Trophoblast cell (in vitro differentiated cells and primary cell): ENCODE measurements at regions not wholly inside any gene's neighbourhood (a gene's known extent, or its start where the extent isn't known, plus 50 kb on each side); places are given as distances from the start of the nearest gene placed in this dataset.

ENCODE experiments used
- DNase-seq, 2 donors: peaks; one replicate each; pipeline ENCODE4 v3.0.0-alpha.2; 2016
- H2AFZ ChIP-seq: 2 replicates; pipeline ENCODE4 v1.6.1; 2013; ENCODE audit warnings: low read length, moderate library complexity, mild to moderate bottlenecking; ENCODE audit not compliant: insufficient read depth, poor library complexity
- H2AK5ac ChIP-seq: 2 replicates; pipeline ENCODE4 v1.6.1; 2013; ENCODE audit warnings: mild to moderate bottlenecking, low read length
- H2BK120ac ChIP-seq: 2 replicates; pipeline ENCODE4 v1.6.1; 2013; ENCODE audit warnings: low read length, mild to moderate bottlenecking, moderate library complexity; ENCODE audit not compliant: insufficient read depth, poor library complexity
- H2BK12ac ChIP-seq: 2 replicates; pipeline ENCODE4 v1.6.1; 2013; ENCODE audit warnings: mild to moderate bottlenecking, low read length, moderate library complexity
- H2BK5ac ChIP-seq: 2 replicates; pipeline ENCODE4 v1.6.1; 2013; ENCODE audit warnings: low read length, low read depth, moderate library complexity, mild to moderate bottlenecking; ENCODE audit not compliant: poor library complexity
- H3K14ac ChIP-seq: 2 replicates; pipeline ENCODE4 v1.6.1; 2013; ENCODE audit warnings: mild to moderate bottlenecking, low read length
- H3K18ac ChIP-seq: 2 replicates; pipeline ENCODE4 v1.6.1; 2013; ENCODE audit warnings: mild to moderate bottlenecking, low read length
- H3K23ac ChIP-seq: 2 replicates; pipeline ENCODE4 v1.6.1; 2013; ENCODE audit warnings: low read length
- H3K27ac ChIP-seq: 2 replicates; pipeline ENCODE4 v1.5.1; 2013; ENCODE audit warnings: low read depth, mild to moderate bottlenecking, inconsistent platforms, low read length, moderate library complexity
- H3K27me3 ChIP-seq: 2 replicates; pipeline ENCODE4 v1.6.1; 2013; ENCODE audit warnings: inconsistent platforms, mild to moderate bottlenecking, low read length, moderate library complexity; ENCODE audit not compliant: insufficient read depth
- H3K36me3 ChIP-seq, 2 experiments: 1 replicate in 1 of 2; 2 replicates in 1 of 2; pipeline ENCODE4 v1.6.1; 2013; ENCODE audit warnings: low read length in 2 of 2, mild to moderate bottlenecking in 2 of 2, moderate library complexity in 1 of 2; ENCODE audit not compliant: insufficient read depth in 2 of 2, control insufficient read depth in 1 of 2
- H3K4ac ChIP-seq: 2 replicates; pipeline ENCODE4 v1.6.1; 2013; ENCODE audit warnings: low read depth, mild to moderate bottlenecking, low read length, moderate library complexity
- H3K4me1 ChIP-seq, 2 experiments: 1 replicate in 1 of 2; 2 replicates in 1 of 2; pipeline ENCODE4 v1.6.1; 2013; ENCODE audit warnings: low read length in 2 of 2, mild to moderate bottlenecking in 2 of 2, moderate library complexity in 1 of 2; ENCODE audit not compliant: insufficient read depth in 2 of 2, control insufficient read depth in 1 of 2
- H3K4me2 ChIP-seq: 2 replicates; pipeline ENCODE4 v1.6.1; 2013; ENCODE audit warnings: inconsistent platforms, mild to moderate bottlenecking, low read length, moderate library complexity
- H3K4me3 ChIP-seq: 2 replicates; pipeline ENCODE4 v1.5.1; 2013; ENCODE audit warnings: mild to moderate bottlenecking, low read depth, low read length, inconsistent platforms
- H3K79me1 ChIP-seq: one replicate; pipeline ENCODE4 v1.6.1; 2013; ENCODE audit warnings: low read length
- H3K79me2 ChIP-seq: 2 replicates; pipeline ENCODE4 v1.6.1; 2013; ENCODE audit warnings: low read length, mild to moderate bottlenecking; ENCODE audit not compliant: control insufficient read depth, insufficient read depth, poor library complexity
- H3K9ac ChIP-seq: 2 replicates; pipeline ENCODE4 v1.6.1; 2013; ENCODE audit warnings: mild to moderate bottlenecking, low read length
- H3K9me3 ChIP-seq: 2 replicates; pipeline ENCODE4 v1.6.1; 2013; ENCODE audit warnings: low read depth, mild to moderate bottlenecking, control low read depth, inconsistent platforms, low read length; ENCODE audit not compliant: insufficient read depth
- H4K12ac ChIP-seq: 2 replicates; pipeline ENCODE4 v1.6.1; 2013; ENCODE audit warnings: low read depth, mild to moderate bottlenecking, low read length, moderate library complexity
- H4K8ac ChIP-seq: 2 replicates; pipeline ENCODE4 v1.6.1; 2013; ENCODE audit warnings: low read depth, mild to moderate bottlenecking, low read length, moderate library complexity
- H4K91ac ChIP-seq: one replicate; pipeline ENCODE4 v1.6.1; 2013; ENCODE audit warnings: low read depth, mild to moderate bottlenecking, low read length, moderate library complexity
- WGBS: extraction: QIAGEN DNeasy Blood & Tissue Kit; methylation state at CpG from one replicate; pipeline ENCODE4 v1.1.7; 2013; ENCODE audit warnings: missing lambda C conversion rate; ENCODE audit not compliant: insufficient read length, insufficient coverage; ENCODE audit errors: extremely low coverage; 5-methylcytosine and 5-hydroxymethylcytosine counted together

DNA sequence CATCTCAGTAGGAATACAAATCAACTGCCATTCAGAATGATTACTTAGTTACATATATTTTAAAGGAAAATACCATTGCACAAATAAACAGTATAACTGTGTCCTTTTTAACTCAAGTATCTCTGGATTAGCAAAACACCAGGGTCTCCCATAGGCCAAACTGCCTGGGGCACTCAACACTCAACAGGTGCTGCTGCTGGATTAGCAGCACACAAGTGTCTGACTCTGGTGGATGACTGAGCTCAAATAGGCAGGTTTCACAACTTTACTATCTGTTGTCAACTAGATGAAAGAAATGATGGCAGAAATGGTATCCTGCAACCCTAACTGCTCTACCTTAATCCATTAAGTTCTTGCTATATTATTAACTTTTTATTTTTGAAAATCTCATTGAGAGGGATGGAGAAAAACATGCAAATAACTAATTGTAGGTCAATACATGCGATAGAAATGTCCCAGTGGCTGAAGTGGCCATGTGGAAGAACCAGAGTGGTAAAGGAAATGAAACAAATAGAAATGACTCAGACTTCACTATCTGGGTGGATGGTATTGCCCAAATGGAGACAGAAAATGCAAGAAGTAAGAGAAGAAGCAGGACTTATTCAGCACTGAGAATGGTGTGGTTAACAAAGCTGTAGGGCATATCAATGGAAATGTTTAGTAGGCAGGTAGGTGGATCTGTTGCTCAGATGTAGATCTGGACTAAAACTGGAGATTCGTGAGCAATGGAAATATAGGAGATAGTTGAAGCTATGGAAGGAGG, 90.8 kb upstream of the CCDC190 start:
- no peak overlapping the region for H3K14ac ChIP-seq
- H3K27me3 ChIP-seq, result no peaks in the 10 kb centered on the region
- no peak overlapping the region for H4K8ac ChIP-seq
- no peak overlapping the region for H3K9ac ChIP-seq
- no peak for DNase-seq
- no peak overlapping the region for H2AK5ac ChIP-seq
- H4K91ac ChIP-seq, result no peak overlapping the region
- no peak overlapping the region for H2BK12ac ChIP-seq
- no peak overlapping the region for H3K23ac ChIP-seq
- H2BK120ac ChIP-seq, result no peak overlapping the region
- H3K9me3 ChIP-seq, result no peaks in the 10 kb centered on the region
- no peaks in the 10 kb centered on the region for H3K36me3 ChIP-seq
- no peak overlapping the region for H3K4ac ChIP-seq
- no peak overlapping the region for H4K12ac ChIP-seq
- H2BK5ac ChIP-seq, result no peak overlapping the region
- H3K79me2 ChIP-seq, result no peaks in the 10 kb centered on the region
- no CpG with 5 or more reads among the region's 2 CpGs for WGBS
- no peak overlapping the region for H2AFZ ChIP-seq
- H3K79me1 ChIP-seq, result no peaks in the 10 kb centered on the region
- no peak overlapping the region for H3K27ac ChIP-seq
- no peak overlapping the region for H3K4me3 ChIP-seq
- no peaks in the 10 kb centered on the region for H3K4me1 ChIP-seq
- H3K18ac ChIP-seq, result no peak overlapping the region
- no peak overlapping the region for H3K4me2 ChIP-seq

DNA sequence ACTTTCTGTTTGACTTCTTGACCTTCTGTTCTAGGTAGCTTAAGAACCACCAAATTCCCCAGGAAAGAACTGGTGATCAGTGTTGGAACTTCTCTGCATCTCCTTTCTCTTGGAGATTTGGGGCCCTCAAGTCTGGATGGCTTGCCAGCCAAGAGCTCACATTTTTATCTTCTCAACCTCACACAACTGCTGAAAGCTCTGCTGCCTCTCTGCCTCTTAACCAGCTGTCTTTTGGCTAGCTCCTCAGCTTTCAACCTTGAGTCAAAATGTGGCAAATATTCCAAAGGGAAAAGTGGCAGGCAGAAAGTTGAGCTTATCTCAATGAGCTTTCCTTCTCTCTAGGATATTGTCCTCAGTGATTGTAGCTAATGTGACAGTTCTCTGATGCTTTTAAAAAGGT, 89.2 kb upstream of the CCDC190 start:
- Histone ChIP-seq H4K8ac (no peak overlapping the region), H3K27ac (no peak overlapping the region), H3K23ac (no peak overlapping the region), H2BK120ac (no peak overlapping the region), H2AK5ac (no peak overlapping the region), H3K4me2 (no peak overlapping the region), H4K91ac (no peak overlapping the region), H3K79me2 (no peaks in the 10 kb centered on the region), H2BK5ac (no peak overlapping the region), H2AFZ (no peak overlapping the region), H3K4me1 (no peaks in the 10 kb centered on the region), H3K4ac (no peak overlapping the region), H3K4me3 (no peak overlapping the region), H3K9me3 (no peaks in the 10 kb centered on the region), H3K14ac (no peak overlapping the region), H3K79me1 (no peaks in the 10 kb centered on the region), H3K27me3 (no peaks in the 10 kb centered on the region), H2BK12ac (no peak overlapping the region), H4K12ac (no peak overlapping the region), H3K36me3 (no peaks in the 10 kb centered on the region), H3K9ac (no peak overlapping the region), H3K18ac (no peak overlapping the region)
- no peak for DNase-seq

DNA sequence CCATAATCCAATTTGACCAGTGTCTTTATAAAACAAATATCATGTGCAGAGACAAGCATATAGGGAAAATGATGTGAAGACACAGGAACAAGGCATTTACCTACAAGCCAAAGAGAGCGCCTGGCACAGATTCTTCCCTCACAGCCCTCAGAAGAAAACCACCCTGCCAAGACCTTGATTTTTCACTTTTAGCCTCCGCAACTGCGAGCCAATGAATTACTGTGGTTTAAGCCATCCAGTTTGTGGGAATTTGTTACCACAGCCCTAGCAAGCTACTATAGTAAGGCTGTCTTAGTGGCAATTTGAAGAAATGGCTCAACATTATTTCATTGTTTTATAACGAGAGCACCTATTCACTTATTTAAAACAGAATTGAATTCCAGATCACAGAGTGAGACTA, 85.7 kb upstream of the CCDC190 start:
- H3K27ac ChIP-seq, result no peak overlapping the region
- H2AFZ ChIP-seq, result no peak overlapping the region
- no peak overlapping the region for H2BK5ac ChIP-seq
- H3K9ac ChIP-seq, result no peak overlapping the region
- no peaks in the 10 kb centered on the region for H3K36me3 ChIP-seq
- H3K14ac ChIP-seq, result no peak overlapping the region
- H4K12ac ChIP-seq, result no peak overlapping the region
- no peak overlapping the region for H3K4me2 ChIP-seq
- H4K8ac ChIP-seq, result no peak overlapping the region
- no peaks in the 10 kb centered on the region for H3K9me3 ChIP-seq
- no peak overlapping the region for H2AK5ac ChIP-seq
- H3K4me3 ChIP-seq, result no peak overlapping the region
- no peaks in the 10 kb centered on the region for H3K79me1 ChIP-seq
- H3K79me2 ChIP-seq, result no peaks in the 10 kb centered on the region
- H2BK12ac ChIP-seq, result no peak overlapping the region
- H3K4me1 ChIP-seq, result peaks cover 0 to 2% of the 10 kb centered on the region in 2 experiments
- H4K91ac ChIP-seq, result no peak overlapping the region
- no peak overlapping the region for H3K4ac ChIP-seq
- DNase-seq, result no peak
- H3K23ac ChIP-seq, result no peak overlapping the region
- no peak overlapping the region for H3K18ac ChIP-seq
- no peak overlapping the region for H2BK120ac ChIP-seq
- H3K27me3 ChIP-seq, result no peaks in the 10 kb centered on the region
- WGBS, result no CpG with 5 or more reads among the region's 4 CpGs

DNA sequence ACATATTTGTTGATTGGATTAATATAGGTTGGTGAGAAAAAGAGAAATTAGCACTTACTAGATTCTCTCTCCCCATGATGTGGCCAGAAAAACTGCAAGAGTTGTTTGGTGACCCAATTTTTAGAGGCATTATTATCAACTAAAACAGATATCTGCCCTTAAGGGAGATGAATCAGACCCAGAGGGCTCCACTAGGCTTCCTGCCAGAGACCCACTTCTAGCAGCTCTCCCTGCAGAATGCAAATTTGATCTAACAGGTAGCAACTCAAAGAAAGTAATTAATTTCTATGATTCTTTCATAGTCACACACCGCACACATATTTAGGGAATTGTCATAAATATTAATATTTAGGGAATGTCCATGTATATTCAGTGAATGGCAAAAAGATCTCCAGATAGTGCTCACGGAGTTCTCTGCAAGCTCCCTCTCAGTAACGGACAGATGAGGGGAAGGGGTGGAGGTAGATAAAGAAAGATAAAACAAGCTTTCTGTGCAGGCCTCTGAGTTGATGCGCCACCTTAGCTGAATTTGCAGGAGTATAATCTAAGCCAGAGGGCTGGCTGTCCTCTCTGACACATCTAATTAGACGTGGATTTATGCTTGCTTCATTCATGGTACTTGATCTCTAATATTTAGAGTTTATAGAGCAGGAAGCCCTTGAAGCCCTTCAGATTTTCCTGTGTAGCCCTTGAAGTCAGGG, 84.1 kb upstream of the CCDC190 start:
- H4K8ac ChIP-seq, result no peak overlapping the region
- no peak for DNase-seq
- no peak overlapping the region for H3K18ac ChIP-seq
- H3K4me2 ChIP-seq, result no peak overlapping the region
- H3K27ac ChIP-seq, result no peak overlapping the region
- H3K4me1 ChIP-seq, result peaks cover 0 to 2% of the 10 kb centered on the region in 2 experiments
- no peak overlapping the region for H3K14ac ChIP-seq
- no peak overlapping the region for H4K91ac ChIP-seq
- no peak overlapping the region for H3K4me3 ChIP-seq
- H3K79me2 ChIP-seq, result no peaks in the 10 kb centered on the region
- H3K36me3 ChIP-seq, result no peaks in the 10 kb centered on the region
- H2AK5ac ChIP-seq, result no peak overlapping the region
- H2BK120ac ChIP-seq, result no peak overlapping the region
- H3K79me1 ChIP-seq, result no peaks in the 10 kb centered on the region
- no peaks in the 10 kb centered on the region for H3K9me3 ChIP-seq
- H4K12ac ChIP-seq, result no peak overlapping the region
- WGBS, result no CpG with 5 or more reads among the region's 5 CpGs
- no peak overlapping the region for H2AFZ ChIP-seq
- no peak overlapping the region for H3K4ac ChIP-seq
- H2BK5ac ChIP-seq, result no peak overlapping the region
- no peak overlapping the region for H2BK12ac ChIP-seq
- H3K9ac ChIP-seq, result no peak overlapping the region
- no peak overlapping the region for H3K23ac ChIP-seq
- H3K27me3 ChIP-seq, result no peaks in the 10 kb centered on the region
